ENCODE measurements at regions not wholly inside any gene's neighbourhood (a gene's known extent, or its start where the extent isn't known, plus 50 kb on each side); places are given as distances from the start of the nearest gene placed in this dataset.

DNA sequence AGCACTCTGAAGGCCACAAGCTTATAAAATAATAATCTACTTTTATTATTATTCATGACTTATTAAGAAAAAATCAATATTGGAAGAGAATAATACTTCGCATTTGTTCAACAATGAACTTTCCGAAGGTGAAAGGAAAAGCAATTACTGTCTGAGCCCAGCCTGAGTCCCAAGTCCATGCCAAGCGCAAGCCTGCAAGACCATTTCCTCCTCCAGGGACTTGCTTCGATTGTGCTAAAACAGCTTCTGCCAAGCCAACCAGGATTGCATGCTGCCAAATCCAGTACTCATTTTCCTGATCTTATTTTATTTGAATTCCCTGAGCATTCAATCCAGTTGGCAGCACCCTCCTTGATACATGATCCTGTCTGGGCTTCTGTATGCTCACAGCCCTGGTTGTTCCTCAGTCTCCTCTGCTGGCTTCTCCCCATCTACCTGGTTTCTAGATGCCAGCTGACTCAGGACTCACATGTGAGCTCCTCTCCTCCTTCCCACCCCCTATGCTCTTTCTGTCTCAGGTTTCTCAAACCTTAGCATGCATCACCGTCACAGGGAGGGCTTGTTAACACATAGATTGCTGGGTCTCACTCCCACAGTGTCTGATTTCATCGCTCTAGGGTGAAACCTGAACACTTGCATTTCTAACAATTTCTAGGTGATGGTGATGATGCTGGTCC lies 55.9 kb upstream of the PSMF1 start:
- TF ChIP-seq POLR2A (IDR thresholded peaks at IDR 0.05; ENCODE audit: control extremely low read depth in 1 of 2, low read depth in 2 of 2, low read length in 2 of 2) = no peak
- TF ChIP-seq EZH2 (IDR thresholded peaks at IDR 0.05; ENCODE audit: low read depth, low read length, severe bottlenecking) = no peak
- TF ChIP-seq, protein P1, sequence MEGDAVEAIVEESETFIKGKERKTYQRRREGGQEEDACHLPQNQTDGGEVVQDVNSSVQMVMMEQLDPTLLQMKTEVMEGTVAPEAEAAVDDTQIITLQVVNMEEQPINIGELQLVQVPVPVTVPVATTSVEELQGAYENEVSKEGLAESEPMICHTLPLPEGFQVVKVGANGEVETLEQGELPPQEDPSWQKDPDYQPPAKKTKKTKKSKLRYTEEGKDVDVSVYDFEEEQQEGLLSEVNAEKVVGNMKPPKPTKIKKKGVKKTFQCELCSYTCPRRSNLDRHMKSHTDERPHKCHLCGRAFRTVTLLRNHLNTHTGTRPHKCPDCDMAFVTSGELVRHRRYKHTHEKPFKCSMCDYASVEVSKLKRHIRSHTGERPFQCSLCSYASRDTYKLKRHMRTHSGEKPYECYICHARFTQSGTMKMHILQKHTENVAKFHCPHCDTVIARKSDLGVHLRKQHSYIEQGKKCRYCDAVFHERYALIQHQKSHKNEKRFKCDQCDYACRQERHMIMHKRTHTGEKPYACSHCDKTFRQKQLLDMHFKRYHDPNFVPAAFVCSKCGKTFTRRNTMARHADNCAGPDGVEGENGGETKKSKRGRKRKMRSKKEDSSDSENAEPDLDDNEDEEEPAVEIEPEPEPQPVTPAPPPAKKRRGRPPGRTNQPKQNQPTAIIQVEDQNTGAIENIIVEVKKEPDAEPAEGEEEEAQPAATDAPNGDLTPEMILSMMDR (IDR thresholded peaks at IDR 0.05; ENCODE audit: control extremely low read depth in 1 of 3, insufficient read depth in 1 of 3, low read depth in 1 of 3, low read length in 3 of 3) = no peak
- TF ChIP-seq JUN (IDR thresholded peaks at IDR 0.05; ENCODE audit: low read depth, low read length) = no peak
- TF ChIP-seq, protein P2, sequence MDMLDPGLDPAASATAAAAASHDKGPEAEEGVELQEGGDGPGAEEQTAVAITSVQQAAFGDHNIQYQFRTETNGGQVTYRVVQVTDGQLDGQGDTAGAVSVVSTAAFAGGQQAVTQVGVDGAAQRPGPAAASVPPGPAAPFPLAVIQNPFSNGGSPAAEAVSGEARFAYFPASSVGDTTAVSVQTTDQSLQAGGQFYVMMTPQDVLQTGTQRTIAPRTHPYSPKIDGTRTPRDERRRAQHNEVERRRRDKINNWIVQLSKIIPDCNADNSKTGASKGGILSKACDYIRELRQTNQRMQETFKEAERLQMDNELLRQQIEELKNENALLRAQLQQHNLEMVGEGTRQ (IDR thresholded peaks at IDR 0.05; ENCODE audit: low read length) = no peak
- no peak for TF ChIP-seq SIN3A (conservative IDR thresholded peaks at IDR 0.05 in 1 of 2, IDR thresholded peaks at IDR 0.05 in 1 of 2; ENCODE audit: low read depth in 1 of 2, low read length in 2 of 2)
- TF ChIP-seq SIX5 (IDR thresholded peaks at IDR 0.05; ENCODE audit: low read depth, low read length) = no peak
